GM23248 (cell line): ENCODE measurements at regions not wholly inside any gene's neighbourhood (a gene's known extent, or its start where the extent isn't known, plus 50 kb on each side); places are given as distances from the start of the nearest gene placed in this dataset.

ENCODE experiments used
- EZH2 ChIP-seq: fragments of 200-600 bp; sonication (generic); IDR thresholded peaks from 2 replicates; pipeline ENCODE4 v1.6.1; 2018; ENCODE audit warnings: antibody characterized with exemption, mild to moderate bottlenecking; ENCODE audit not compliant: insufficient read depth, poor library complexity, severe bottlenecking
- EZH2phosphoT487 ChIP-seq: fragments of 200-600 bp; sonication (generic); IDR thresholded peaks from 2 replicates; pipeline ENCODE4 v1.6.1; 2018; ENCODE audit warnings: antibody characterized with exemption, moderate library complexity, mild to moderate bottlenecking, low read depth; ENCODE audit not compliant: insufficient read depth

- TF ChIP-seq EZH2 (no peak), EZH2phosphoT487 (no peak)
These were observed 372.0 kb downstream of the CMPK2 start for GRCh38 chr2:6493669-6494068.
